Trophoblast cell (in vitro differentiated cells and primary cell): ENCODE measurements at regions not wholly inside any gene's neighbourhood (a gene's known extent, or its start where the extent isn't known, plus 50 kb on each side); places are given as distances from the start of the nearest gene placed in this dataset.

Source experiments
- DNase-seq, 2 donors: peaks; one replicate each; pipeline ENCODE4 v3.0.0-alpha.2; 2016
- H2AFZ ChIP-seq: 2 replicates; pipeline ENCODE4 v1.6.1; 2013; ENCODE audit warnings: low read length, moderate library complexity, mild to moderate bottlenecking; ENCODE audit not compliant: insufficient read depth, poor library complexity
- H2AK5ac ChIP-seq: 2 replicates; pipeline ENCODE4 v1.6.1; 2013; ENCODE audit warnings: mild to moderate bottlenecking, low read length
- H2BK120ac ChIP-seq: 2 replicates; pipeline ENCODE4 v1.6.1; 2013; ENCODE audit warnings: low read length, mild to moderate bottlenecking, moderate library complexity; ENCODE audit not compliant: insufficient read depth, poor library complexity
- H2BK12ac ChIP-seq: 2 replicates; pipeline ENCODE4 v1.6.1; 2013; ENCODE audit warnings: mild to moderate bottlenecking, low read length, moderate library complexity
- H2BK5ac ChIP-seq: 2 replicates; pipeline ENCODE4 v1.6.1; 2013; ENCODE audit warnings: low read length, low read depth, moderate library complexity, mild to moderate bottlenecking; ENCODE audit not compliant: poor library complexity
- H3K14ac ChIP-seq: 2 replicates; pipeline ENCODE4 v1.6.1; 2013; ENCODE audit warnings: mild to moderate bottlenecking, low read length
- H3K18ac ChIP-seq: 2 replicates; pipeline ENCODE4 v1.6.1; 2013; ENCODE audit warnings: mild to moderate bottlenecking, low read length
- H3K23ac ChIP-seq: 2 replicates; pipeline ENCODE4 v1.6.1; 2013; ENCODE audit warnings: low read length
- H3K27ac ChIP-seq: 2 replicates; pipeline ENCODE4 v1.5.1; 2013; ENCODE audit warnings: low read depth, mild to moderate bottlenecking, inconsistent platforms, low read length, moderate library complexity
- H3K27me3 ChIP-seq: 2 replicates; pipeline ENCODE4 v1.6.1; 2013; ENCODE audit warnings: inconsistent platforms, mild to moderate bottlenecking, low read length, moderate library complexity; ENCODE audit not compliant: insufficient read depth
- H3K36me3 ChIP-seq, 2 experiments: 1 replicate in 1 of 2; 2 replicates in 1 of 2; pipeline ENCODE4 v1.6.1; 2013; ENCODE audit warnings: low read length in 2 of 2, mild to moderate bottlenecking in 2 of 2, moderate library complexity in 1 of 2; ENCODE audit not compliant: insufficient read depth in 2 of 2, control insufficient read depth in 1 of 2
- H3K4ac ChIP-seq: 2 replicates; pipeline ENCODE4 v1.6.1; 2013; ENCODE audit warnings: low read depth, mild to moderate bottlenecking, low read length, moderate library complexity
- H3K4me1 ChIP-seq, 2 experiments: 1 replicate in 1 of 2; 2 replicates in 1 of 2; pipeline ENCODE4 v1.6.1; 2013; ENCODE audit warnings: low read length in 2 of 2, mild to moderate bottlenecking in 2 of 2, moderate library complexity in 1 of 2; ENCODE audit not compliant: insufficient read depth in 2 of 2, control insufficient read depth in 1 of 2
- H3K4me2 ChIP-seq: 2 replicates; pipeline ENCODE4 v1.6.1; 2013; ENCODE audit warnings: inconsistent platforms, mild to moderate bottlenecking, low read length, moderate library complexity
- H3K4me3 ChIP-seq: 2 replicates; pipeline ENCODE4 v1.5.1; 2013; ENCODE audit warnings: mild to moderate bottlenecking, low read depth, low read length, inconsistent platforms
- H3K79me1 ChIP-seq: one replicate; pipeline ENCODE4 v1.6.1; 2013; ENCODE audit warnings: low read length
- H3K79me2 ChIP-seq: 2 replicates; pipeline ENCODE4 v1.6.1; 2013; ENCODE audit warnings: low read length, mild to moderate bottlenecking; ENCODE audit not compliant: control insufficient read depth, insufficient read depth, poor library complexity
- H3K9ac ChIP-seq: 2 replicates; pipeline ENCODE4 v1.6.1; 2013; ENCODE audit warnings: mild to moderate bottlenecking, low read length
- H3K9me3 ChIP-seq: 2 replicates; pipeline ENCODE4 v1.6.1; 2013; ENCODE audit warnings: low read depth, mild to moderate bottlenecking, control low read depth, inconsistent platforms, low read length; ENCODE audit not compliant: insufficient read depth
- H4K12ac ChIP-seq: 2 replicates; pipeline ENCODE4 v1.6.1; 2013; ENCODE audit warnings: low read depth, mild to moderate bottlenecking, low read length, moderate library complexity
- H4K8ac ChIP-seq: 2 replicates; pipeline ENCODE4 v1.6.1; 2013; ENCODE audit warnings: low read depth, mild to moderate bottlenecking, low read length, moderate library complexity
- H4K91ac ChIP-seq: one replicate; pipeline ENCODE4 v1.6.1; 2013; ENCODE audit warnings: low read depth, mild to moderate bottlenecking, low read length, moderate library complexity
- WGBS: extraction: QIAGEN DNeasy Blood & Tissue Kit; methylation state at CpG from one replicate; pipeline ENCODE4 v1.1.7; 2013; ENCODE audit warnings: missing lambda C conversion rate; ENCODE audit not compliant: insufficient read length, insufficient coverage; ENCODE audit errors: extremely low coverage; 5-methylcytosine and 5-hydroxymethylcytosine counted together

DNA sequence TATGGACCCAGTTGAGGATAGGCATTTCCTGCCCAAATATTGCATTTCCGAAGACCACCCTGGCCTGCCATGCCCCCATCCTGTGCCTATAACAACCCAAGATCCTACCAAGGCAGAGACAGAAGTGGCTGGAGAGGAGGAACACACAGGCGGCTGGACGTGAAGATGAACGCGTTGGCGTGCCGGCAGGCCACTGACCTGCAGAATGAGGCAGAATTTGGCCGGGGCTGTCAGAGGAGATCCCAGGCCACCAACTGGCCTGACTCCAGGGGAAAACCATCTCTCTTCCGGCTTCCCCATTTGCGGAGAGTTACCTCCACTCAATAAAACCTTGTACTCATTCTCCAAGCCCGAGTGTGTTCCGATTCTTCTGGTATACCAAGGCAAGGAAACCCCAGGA lies 1507.5 kb downstream of the EFNA5 start:
- Histone ChIP-seq H3K27ac (no peak overlapping the region), H2BK12ac (no peak overlapping the region), H4K8ac (no peak overlapping the region), H3K4me2 (no peak overlapping the region), H4K91ac (no peak overlapping the region), H3K4ac (no peak overlapping the region), H2BK5ac (no peak overlapping the region), H4K12ac (no peak overlapping the region), H3K4me1 (no peaks in the 10 kb centered on the region), H3K36me3 (no peaks in the 10 kb centered on the region), H3K4me3 (no peak overlapping the region), H3K79me1 (no peaks in the 10 kb centered on the region), H3K79me2 (no peaks in the 10 kb centered on the region), H3K9ac (no peak overlapping the region), H3K14ac (no peak overlapping the region), H3K18ac (no peak overlapping the region), H3K9me3 (peaks cover 3% of the 10 kb centered on the region), H2BK120ac (no peak overlapping the region), H2AFZ (no peak overlapping the region), H3K23ac (no peak overlapping the region), H3K27me3 (no peaks in the 10 kb centered on the region), H2AK5ac (no peak overlapping the region)
- no CpG with 5 or more reads among the region's 12 CpGs for WGBS
- no peak for DNase-seq

DNA sequence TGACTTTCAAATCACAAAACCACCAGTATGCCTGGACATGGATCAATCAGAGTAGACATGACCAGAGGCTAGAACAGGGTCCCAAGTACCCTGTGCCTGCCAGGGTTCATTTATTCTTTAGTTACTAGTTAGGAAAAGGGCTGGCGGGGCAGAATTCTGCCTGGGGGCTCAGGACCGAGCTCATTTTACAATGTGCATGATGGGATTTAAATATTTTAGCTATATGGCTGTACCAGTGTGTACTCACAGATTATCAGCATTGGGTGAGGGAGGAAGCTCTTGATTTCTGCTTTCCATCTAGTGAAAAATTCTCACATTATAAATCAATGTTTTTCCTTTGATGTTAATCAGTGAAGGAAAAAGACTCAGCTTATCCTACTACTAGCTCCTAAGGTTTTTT lies 1511.1 kb downstream of the EFNA5 start:
- H3K14ac ChIP-seq: no peak overlapping the region
- no peaks in the 10 kb centered on the region for H3K27me3 ChIP-seq
- H3K4me3 ChIP-seq: no peak overlapping the region
- no peak overlapping the region for H2AFZ ChIP-seq
- no peaks in the 10 kb centered on the region for H3K79me1 ChIP-seq
- no peaks in the 10 kb centered on the region for H3K79me2 ChIP-seq
- no peak for DNase-seq
- no peak overlapping the region for H4K8ac ChIP-seq
- no peak overlapping the region for H2BK12ac ChIP-seq
- no peak overlapping the region for H2AK5ac ChIP-seq
- H3K4me2 ChIP-seq: no peak overlapping the region
- no peak overlapping the region for H3K4ac ChIP-seq
- no peak overlapping the region for H2BK120ac ChIP-seq
- no peaks in the 10 kb centered on the region for H3K36me3 ChIP-seq
- H3K9ac ChIP-seq: no peak overlapping the region
- no peak overlapping the region for H3K18ac ChIP-seq
- no peaks in the 10 kb centered on the region for H3K4me1 ChIP-seq
- no CpG with 5 or more reads among the region's 2 CpGs for WGBS
- peaks cover 3% of the 10 kb centered on the region for H3K9me3 ChIP-seq
- no peak overlapping the region for H2BK5ac ChIP-seq
- H4K91ac ChIP-seq: no peak overlapping the region
- H3K27ac ChIP-seq: no peak overlapping the region
- H4K12ac ChIP-seq: no peak overlapping the region
- no peak overlapping the region for H3K23ac ChIP-seq

DNA sequence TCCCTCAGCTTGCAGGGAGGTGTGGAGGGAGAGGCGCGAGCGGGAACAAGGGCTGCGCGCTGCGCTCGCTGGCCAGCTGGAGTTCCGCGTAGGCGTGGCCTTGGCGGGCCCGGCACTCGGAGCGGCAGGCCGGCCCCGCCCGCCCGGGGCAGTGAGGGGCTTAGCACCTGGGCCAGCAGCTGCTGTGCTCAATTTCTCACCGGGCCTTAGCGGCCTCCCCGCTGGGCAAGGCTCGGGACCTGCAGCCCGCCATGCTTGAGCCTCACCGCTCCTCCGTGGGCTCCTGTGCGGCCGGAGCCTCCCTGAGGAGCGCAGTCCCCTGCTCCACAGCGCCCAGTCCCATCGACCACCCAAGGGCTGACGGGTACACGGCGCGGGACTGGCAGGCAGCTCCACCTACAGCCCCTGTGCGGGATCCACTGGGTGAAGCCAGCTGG lies 1516.4 kb downstream of the EFNA5 start:
- Histone ChIP-seq H3K79me2 (no peaks in the 10 kb centered on the region), H4K91ac (no peak overlapping the region), H3K23ac (no peak overlapping the region), H3K79me1 (no peaks in the 10 kb centered on the region), H2BK12ac (no peak overlapping the region), H4K12ac (no peak overlapping the region), H3K14ac (no peak overlapping the region), H4K8ac (no peak overlapping the region), H2BK5ac (no peak overlapping the region), H3K27me3 (no peaks in the 10 kb centered on the region), H3K9ac (no peak overlapping the region), H3K27ac (no peak overlapping the region), H3K4me3 (no peak overlapping the region), H3K36me3 (no peaks in the 10 kb centered on the region), H2AK5ac (no peak overlapping the region), H3K9me3 (no peaks in the 10 kb centered on the region), H2BK120ac (no peak overlapping the region), H3K4me1 (no peaks in the 10 kb centered on the region), H3K18ac (no peak overlapping the region), H2AFZ (no peak overlapping the region), H3K4ac (no peak overlapping the region), H3K4me2 (no peak overlapping the region)
- no CpG with 5 or more reads among the region's 35 CpGs for WGBS
- peak; percentile 29 to 55 for DNase-seq

DNA sequence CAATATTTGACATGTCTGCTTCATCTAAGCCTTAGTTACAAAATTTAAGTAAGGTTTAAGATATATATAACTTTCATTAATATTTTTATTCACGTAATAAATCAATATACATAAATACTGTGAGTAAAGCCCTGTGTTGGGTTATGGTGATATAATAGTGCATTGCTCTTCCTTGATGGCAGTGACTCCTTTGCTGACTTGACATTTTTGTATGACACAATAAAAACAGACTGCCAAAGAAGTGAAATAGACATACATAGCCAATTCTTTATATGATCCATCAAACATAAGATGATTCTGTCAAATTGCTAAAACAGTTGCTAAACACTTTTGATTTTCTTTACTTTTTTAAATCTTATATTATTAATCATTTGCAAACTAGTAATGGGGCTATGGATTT lies 1518.2 kb downstream of the EFNA5 start:
- no peak overlapping the region for H3K4ac ChIP-seq
- H2BK120ac ChIP-seq: no peak overlapping the region
- no peak overlapping the region for H2AK5ac ChIP-seq
- H4K91ac ChIP-seq: no peak overlapping the region
- no peak overlapping the region for H4K12ac ChIP-seq
- H3K79me2 ChIP-seq: no peaks in the 10 kb centered on the region
- no peaks in the 10 kb centered on the region for H3K79me1 ChIP-seq
- WGBS: no CpG with 5 or more reads among the region's 1 CpG
- no peak overlapping the region for H2BK5ac ChIP-seq
- no peak overlapping the region for H3K18ac ChIP-seq
- no peaks in the 10 kb centered on the region for H3K4me1 ChIP-seq
- H3K27ac ChIP-seq: no peak overlapping the region
- H4K8ac ChIP-seq: no peak overlapping the region
- H3K9me3 ChIP-seq: no peaks in the 10 kb centered on the region
- no peak overlapping the region for H3K14ac ChIP-seq
- no peak overlapping the region for H3K23ac ChIP-seq
- no peak overlapping the region for H3K4me2 ChIP-seq
- H3K9ac ChIP-seq: no peak overlapping the region
- no peaks in the 10 kb centered on the region for H3K27me3 ChIP-seq
- no peak for DNase-seq
- no peak overlapping the region for H3K4me3 ChIP-seq
- no peak overlapping the region for H2AFZ ChIP-seq
- no peaks in the 10 kb centered on the region for H3K36me3 ChIP-seq
- no peak overlapping the region for H2BK12ac ChIP-seq
